GM12878 (cell line): ENCODE measurements at regions not wholly inside any gene's neighbourhood (a gene's known extent, or its start where the extent isn't known, plus 50 kb on each side); places are given as distances from the start of the nearest gene placed in this dataset.

Experiments
- FOXM1 ChIP-seq: IDR thresholded peaks from 2 replicates; pipeline ENCODE4 v1.6.1; 2012; ENCODE audit warnings: low read depth, mild to moderate bottlenecking, inconsistent platforms, low read length, moderate library complexity
- RBBP5 ChIP-seq: fragments of 200-600 bp; sonication (generic); conservative IDR thresholded peaks from 2 replicates; pipeline ENCODE4 v1.6.1; 2016
- TF ChIP-seq, protein P1 (sequence below), 3 experiments: IDR thresholded peaks in 2 of 3; conservative IDR thresholded peaks in 1 of 3; 2 replicates each; pipeline ENCODE4 v1.5.1; 2011; ENCODE audit warnings: low read depth in 3 of 3, low read length in 3 of 3, mild to moderate bottlenecking in 3 of 3, control low read depth in 2 of 3, moderate library complexity in 2 of 3, inconsistent platforms in 1 of 3, mixed read lengths in 1 of 3; ENCODE audit not compliant: control insufficient read depth in 2 of 3, insufficient read depth in 1 of 3; ENCODE audit errors: extremely low read depth in 1 of 3

DNA sequence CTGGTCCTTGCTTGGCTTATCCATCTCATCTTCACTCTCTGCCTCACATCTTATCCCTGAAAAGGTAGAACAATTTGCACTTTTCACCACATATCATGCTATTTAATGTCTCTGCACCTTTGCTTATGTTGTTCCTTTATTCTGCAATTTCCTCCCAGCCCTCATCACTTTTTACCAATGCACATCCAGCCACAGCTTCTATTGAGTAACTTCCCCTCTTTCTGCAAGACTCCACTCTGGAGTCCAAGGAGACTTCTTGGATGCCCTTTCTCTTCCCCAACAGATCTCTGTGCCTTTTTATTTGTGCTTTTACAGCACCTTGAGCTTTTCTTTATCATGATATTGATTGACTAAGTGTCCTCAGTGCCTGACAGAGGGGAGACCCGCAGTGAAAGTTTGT lies 797.1 kb downstream of the VRK1 start:
- TF ChIP-seq, protein P1, sequence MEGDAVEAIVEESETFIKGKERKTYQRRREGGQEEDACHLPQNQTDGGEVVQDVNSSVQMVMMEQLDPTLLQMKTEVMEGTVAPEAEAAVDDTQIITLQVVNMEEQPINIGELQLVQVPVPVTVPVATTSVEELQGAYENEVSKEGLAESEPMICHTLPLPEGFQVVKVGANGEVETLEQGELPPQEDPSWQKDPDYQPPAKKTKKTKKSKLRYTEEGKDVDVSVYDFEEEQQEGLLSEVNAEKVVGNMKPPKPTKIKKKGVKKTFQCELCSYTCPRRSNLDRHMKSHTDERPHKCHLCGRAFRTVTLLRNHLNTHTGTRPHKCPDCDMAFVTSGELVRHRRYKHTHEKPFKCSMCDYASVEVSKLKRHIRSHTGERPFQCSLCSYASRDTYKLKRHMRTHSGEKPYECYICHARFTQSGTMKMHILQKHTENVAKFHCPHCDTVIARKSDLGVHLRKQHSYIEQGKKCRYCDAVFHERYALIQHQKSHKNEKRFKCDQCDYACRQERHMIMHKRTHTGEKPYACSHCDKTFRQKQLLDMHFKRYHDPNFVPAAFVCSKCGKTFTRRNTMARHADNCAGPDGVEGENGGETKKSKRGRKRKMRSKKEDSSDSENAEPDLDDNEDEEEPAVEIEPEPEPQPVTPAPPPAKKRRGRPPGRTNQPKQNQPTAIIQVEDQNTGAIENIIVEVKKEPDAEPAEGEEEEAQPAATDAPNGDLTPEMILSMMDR (IDR thresholded peaks at IDR 0.05 in 2 of 3, conservative IDR thresholded peaks at IDR 0.05 in 1 of 3; ENCODE audit: control insufficient read depth in 2 of 3, extremely low read depth in 1 of 3, insufficient read depth in 1 of 3, low read depth in 3 of 3, low read length in 3 of 3): no peak
- no peak for TF ChIP-seq RBBP5
- no peak for TF ChIP-seq FOXM1
